A673 (cell line): ENCODE measurements at regions not wholly inside any gene's neighbourhood (a gene's known extent, or its start where the extent isn't known, plus 50 kb on each side); places are given as distances from the start of the nearest gene placed in this dataset.

Experiments used
- BruUV-seq: library from RNA; stranded (reverse); fragments of 400-500 nt; replicated peaks from 2 replicates; lab custom pipeline; 2021; lab: Mats Ljungman, UMichigan
- CTCF ChIA-PET: fragments of 300-600 bp; sonication (Branson Sonifier 250); formaldehyde crosslinking; loops from one replicate; lab custom pipeline; 2022; ENCODE audit warnings: antibody characterized with exemption; lab: Charles Lee
- POLR2A ChIA-PET: fragments of 300-600 bp; sonication (Branson Sonifier 250); formaldehyde crosslinking; loops from one replicate; lab custom pipeline; 2022; ENCODE audit warnings: antibody characterized with exemption; ENCODE audit not compliant: low non-redundant PET; lab: Charles Lee
- DNase-seq: peaks from one replicate; pipeline ENCODE4 v3.0.0-alpha.2; 2015; ENCODE audit warnings: low spot score
- H3K27ac ChIP-seq: fragments of 200-600 bp; sonication (generic); 2 replicates; pipeline ENCODE4 v1.5.1; 2016; ENCODE audit warnings: mixed run types, low read depth, mild to moderate bottlenecking, mixed read lengths, antibody characterized with exemption, low read length; ENCODE audit not compliant: poor library complexity, severe bottlenecking
- H3K27me3 ChIP-seq: fragments of 200-600 bp; sonication (generic); replicated peaks from 2 replicates; pipeline ENCODE4 v1.6.1; 2017; ENCODE audit warnings: mixed run types, low read depth, mild to moderate bottlenecking, mixed read lengths, antibody characterized with exemption, low read length; ENCODE audit not compliant: insufficient read depth, poor library complexity
- H3K36me3 ChIP-seq: fragments of 200-600 bp; sonication (generic); 2 replicates; pipeline ENCODE4 v1.6.1; 2016; ENCODE audit warnings: mixed run types, mild to moderate bottlenecking, mixed read lengths, antibody characterized with exemption, low read length; ENCODE audit not compliant: insufficient read depth, poor library complexity, severe bottlenecking
- H3K4me1 ChIP-seq: fragments of 200-600 bp; sonication (generic); 2 replicates; pipeline ENCODE4 v1.6.1; 2017; ENCODE audit warnings: mixed run types, mild to moderate bottlenecking, mixed read lengths, antibody characterized with exemption, low read length; ENCODE audit not compliant: insufficient read depth, poor library complexity, severe bottlenecking
- H3K4me3 ChIP-seq: fragments of 200-600 bp; sonication (generic); 2 replicates; pipeline ENCODE4 v1.5.1; 2016; ENCODE audit warnings: low read depth, mixed run types, mild to moderate bottlenecking, mixed read lengths, low read length; ENCODE audit not compliant: poor library complexity, severe bottlenecking
- H3K9me3 ChIP-seq: fragments of 200-600 bp; sonication (generic); 2 replicates; pipeline ENCODE4 v1.6.1; 2016; ENCODE audit warnings: mixed run types, low read depth, mild to moderate bottlenecking, mixed read lengths, antibody characterized with exemption, low read length; ENCODE audit not compliant: poor library complexity, severe bottlenecking
- CTCF ChIP-seq: fragments of 300-800, 200-600 bp; sonication (generic); conservative IDR thresholded peaks from 2 replicates; pipeline ENCODE4 v1.5.1; 2017; ENCODE audit warnings: low read depth, mild to moderate bottlenecking, antibody characterized with exemption, low read length, moderate library complexity, mixed read lengths
- EZH2 ChIP-seq: fragments of 200-600 bp; sonication (generic); IDR thresholded peaks from 2 replicates; pipeline ENCODE4 v1.6.1; 2017; ENCODE audit warnings: borderline replicate concordance, low read depth, mild to moderate bottlenecking, mixed read lengths, antibody characterized with exemption, low read length; ENCODE audit not compliant: poor library complexity, severe bottlenecking
- intact Hi-C: fragments of 100-400 bp; cut with micrococcal nuclease; formaldehyde crosslinking; loops from one replicate; pipeline ENCODE4 v1.10.0; 2022; ENCODE audit not compliant: unreplicated experiment

DNA sequence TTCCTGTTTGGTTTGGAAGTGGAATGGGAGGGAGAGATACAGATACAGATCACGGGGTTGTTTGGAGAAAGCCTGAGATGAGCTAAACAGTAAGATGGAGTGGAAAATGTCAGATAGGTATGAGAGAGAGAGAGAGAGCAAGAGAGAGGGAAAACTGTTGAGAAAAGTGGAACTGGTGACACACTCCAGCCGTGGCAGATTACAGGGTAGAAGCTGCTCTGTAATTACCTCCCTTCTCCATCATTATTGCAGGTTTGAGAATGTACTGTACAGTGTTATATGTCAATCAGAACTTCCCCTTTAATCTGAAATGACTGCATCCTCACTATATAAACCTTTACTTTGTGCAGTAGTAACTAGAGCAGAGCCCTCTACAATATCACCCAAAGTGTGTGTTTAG lies 74.5 kb upstream of the WWC1 start:
- Histone ChIP-seq H3K36me3 (peaks cover 8% of the 10 kb centered on the region), H3K9me3 (no peaks in the 10 kb centered on the region), H3K27me3 (no peaks in the 10 kb centered on the region), H3K4me3 (no peak overlapping the region), H3K4me1 (peaks cover 47% of the 10 kb centered on the region), H3K27ac (peak overlapping the region; percentile 55)
- TF ChIP-seq EZH2: no peak
- TF ChIP-seq CTCF: no peak
- no peak for DNase-seq
- BruUV-seq: no TSS peak
- CTCF ChIA-PET: no interaction called here
- POLR2A ChIA-PET: interaction anchor here (0.6 kb wide), 1 partner anchor 634 kb away, joined by 3 read pairs; no protein-coding TSS in a partner anchor
- intact Hi-C loops: loop anchor here (5.0 to 10.0 kb wide), 2 partner anchors 512 to 640 kb away; no protein-coding TSS in a partner anchor

DNA sequence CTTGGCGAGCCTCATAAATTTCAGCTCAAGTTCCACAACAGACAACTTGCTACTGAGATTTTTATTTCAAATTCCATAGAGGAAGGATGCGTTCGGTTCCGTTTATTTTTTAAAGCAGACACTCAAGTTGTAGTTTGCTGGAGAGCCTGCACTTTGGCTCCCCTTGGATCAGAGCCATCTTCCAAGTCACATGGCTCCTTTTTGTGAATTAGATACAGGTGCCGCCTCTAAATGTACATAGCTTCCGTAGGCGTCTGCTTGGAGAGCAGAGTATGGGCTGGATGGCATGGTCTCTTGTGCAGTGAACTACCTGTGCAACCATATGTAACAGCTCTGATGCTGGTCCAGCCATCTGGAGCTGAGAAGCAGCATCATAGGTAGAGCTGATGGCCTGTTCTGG lies 73.9 kb upstream of the WWC1 start:
- ChIA-PET CTCF (no interaction called here), POLR2A (interaction anchor here (0.6 kb wide), 1 partner anchor 635 kb away, joined by 3 read pairs; no protein-coding TSS in a partner anchor)
- peaks cover 52% of the 10 kb centered on the region for H3K4me1 ChIP-seq
- DNase-seq: no peak
- peak overlapping the region; percentile 55 for H3K27ac ChIP-seq
- H3K27me3 ChIP-seq: no peaks in the 10 kb centered on the region
- H3K36me3 ChIP-seq: peaks cover 8% of the 10 kb centered on the region
- BruUV-seq: no TSS peak
- intact Hi-C loops: loop anchor here (5.0 to 10.0 kb wide), 2 partner anchors 513 to 640 kb away; no protein-coding TSS in a partner anchor
- no peak overlapping the region for H3K4me3 ChIP-seq
- TF ChIP-seq EZH2 (no peak), CTCF (no peak)
- no peaks in the 10 kb centered on the region for H3K9me3 ChIP-seq

- no peak overlapping the region for H3K4me3 ChIP-seq
- H3K27ac ChIP-seq: no peak overlapping the region
- peaks cover 52% of the 10 kb centered on the region for H3K4me1 ChIP-seq
- DNase-seq: no peak
- no peaks in the 10 kb centered on the region for H3K27me3 ChIP-seq
- ChIA-PET POLR2A (no interaction called here), CTCF (no interaction called here)
- H3K9me3 ChIP-seq: no peaks in the 10 kb centered on the region
- H3K36me3 ChIP-seq: peaks cover 8% of the 10 kb centered on the region
- BruUV-seq: no TSS peak
- intact Hi-C loops: loop anchor here (1.0 to 10.0 kb wide), 4 partner anchors 104 to 641 kb away; no protein-coding TSS in a partner anchor
- no peak for TF ChIP-seq CTCF
Measured at GRCh38 chr5:168218746-168219145, 72.7 kb upstream of the WWC1 start.
